Limb (tissue), 2 donors: ENCODE measurements at regions not wholly inside any gene's neighbourhood (a gene's known extent, or its start where the extent isn't known, plus 50 kb on each side); places are given as distances from the start of the nearest gene placed in this dataset.
"Not testable (repeated sequence)": the region's sequence is repeated elsewhere in the genome, so short reads cannot be mapped to it uniquely, and the experiment has no call there.

Experiments used
- DNase-seq, 2 donors: peaks; one replicate each; pipeline ENCODE4 v3.0.0-alpha.2; 2016; ENCODE audit errors: extremely low spot score in 2 of 2

DNA sequence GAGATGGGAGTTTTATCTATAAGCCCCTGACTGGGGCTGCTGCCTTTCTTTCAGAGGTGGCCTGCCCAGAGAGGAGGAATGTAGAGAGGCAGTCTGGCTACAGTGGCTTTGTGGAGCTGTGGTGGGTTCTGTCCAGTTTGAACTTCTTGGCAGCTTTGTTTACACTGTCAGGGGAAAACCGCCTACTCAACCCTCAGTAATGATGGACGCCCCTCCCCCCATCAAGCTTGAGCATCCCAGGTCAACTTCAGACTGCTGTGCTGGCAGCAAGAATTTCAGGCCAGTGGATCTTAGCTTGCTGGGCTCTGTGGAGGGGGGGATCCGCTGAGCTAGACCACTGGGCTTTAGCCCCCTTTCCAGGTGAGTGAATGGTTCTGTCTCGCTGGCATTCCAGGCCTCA lies 51.6 kb upstream of the THUMPD2 start:
- DNase-seq: not testable (repeated sequence)
